OCI-LY7 (cell line): ENCODE measurements at regions not wholly inside any gene's neighbourhood (a gene's known extent, or its start where the extent isn't known, plus 50 kb on each side); places are given as distances from the start of the nearest gene placed in this dataset.

Experiments
- CTCF ChIP-seq: fragments of 200-600 bp; sonication (generic); conservative IDR thresholded peaks from 2 replicates; pipeline ENCODE4 v1.5.1; 2014; ENCODE audit warnings: mild to moderate bottlenecking, antibody characterized with exemption, low read length, moderate library complexity, mixed read lengths
- EZH2phosphoT487 ChIP-seq: fragments of 200-600 bp; sonication (generic); IDR thresholded peaks from 2 replicates; pipeline ENCODE4 v1.6.1; 2018; ENCODE audit warnings: low read depth, borderline replicate concordance, mild to moderate bottlenecking, mixed run types, antibody characterized with exemption, low read length, moderate library complexity, mixed read lengths

DNA sequence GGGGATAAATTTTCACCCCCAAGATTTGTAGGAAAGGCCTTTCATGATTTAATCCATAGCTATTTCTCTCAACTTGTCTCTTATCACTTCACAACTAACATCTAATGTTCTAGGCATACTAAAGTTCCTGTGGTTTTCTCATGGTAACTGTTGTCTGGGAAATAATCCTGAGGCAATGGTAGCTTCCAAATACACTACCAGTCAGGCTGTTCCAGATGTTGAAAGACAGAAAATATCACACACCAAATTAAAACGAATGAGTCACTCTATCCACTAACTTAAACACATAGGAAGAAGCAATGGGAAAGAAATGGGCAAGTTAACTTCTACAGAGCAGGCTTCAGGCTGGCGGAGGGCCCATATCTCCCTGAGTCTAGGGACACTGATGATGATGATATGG lies 77.7 kb upstream of the MYO16 start:
- TF ChIP-seq CTCF, result no peak
- no peak for TF ChIP-seq EZH2phosphoT487
